GM23338 (cell line): ENCODE measurements at regions not wholly inside any gene's neighbourhood (a gene's known extent, or its start where the extent isn't known, plus 50 kb on each side); places are given as distances from the start of the nearest gene placed in this dataset.

Experiments used
- ATAC-seq: fragments of 200-7000 bp; cut with Tn5 transposase; 3 replicates; pipeline ENCODE4 v1.9.1; 2020
- DNase-seq: peaks from one replicate; pipeline ENCODE4 v3.0.0-alpha.2; 2015; ENCODE audit warnings: low spot score
- H2AFZ ChIP-seq: fragments of 200-600 bp; sonication (generic); 2 replicates; pipeline ENCODE4 v1.8.0; 2016; ENCODE audit warnings: antibody characterized with exemption, mild to moderate bottlenecking, moderate library complexity
- H3F3A ChIP-seq: fragments of 200-600 bp; sonication (generic); replicated peaks from 2 replicates; pipeline ENCODE4 v1.8.0; 2017; ENCODE audit warnings: antibody characterized with exemption, mixed run types, low read depth
- H3K27ac ChIP-seq: fragments of 200-600 bp; sonication (generic); 2 replicates; pipeline ENCODE4 v1.6.1; 2016; ENCODE audit warnings: low read depth
- H3K27me3 ChIP-seq: fragments of 200-600 bp; sonication (generic); 2 replicates; pipeline ENCODE4 v1.8.0; 2016; ENCODE audit warnings: mild to moderate bottlenecking, mixed run types, moderate library complexity; ENCODE audit not compliant: insufficient read depth
- H3K36me3 ChIP-seq: fragments of 200-600 bp; sonication (generic); 2 replicates; pipeline ENCODE4 v1.8.0; 2016; ENCODE audit warnings: mild to moderate bottlenecking; ENCODE audit not compliant: insufficient read depth
- H3K4me1 ChIP-seq: fragments of 200-600 bp; sonication (generic); 2 replicates; pipeline ENCODE4 v1.8.0; 2016; ENCODE audit warnings: mild to moderate bottlenecking, moderate library complexity; ENCODE audit not compliant: insufficient read depth
- H3K4me2 ChIP-seq: fragments of 200-600 bp; sonication (generic); 2 replicates; pipeline ENCODE4 v1.7.1; 2017; ENCODE audit warnings: mixed run types
- H3K4me3 ChIP-seq: fragments of 200-600 bp; sonication (generic); 2 replicates; pipeline ENCODE4 v1.6.1; 2016; ENCODE audit warnings: mixed run types
- H3K79me2 ChIP-seq: fragments of 200-600 bp; sonication (generic); replicated peaks from 2 replicates; pipeline ENCODE4 v1.8.0; 2017; ENCODE audit warnings: mild to moderate bottlenecking; ENCODE audit not compliant: insufficient read depth
- H3K9me2 ChIP-seq: fragments of 200-600 bp; sonication (generic); 2 replicates; pipeline ENCODE4 v1.8.0; 2017; ENCODE audit not compliant: insufficient read depth
- H4K20me1 ChIP-seq: fragments of 200-600 bp; sonication (generic); replicated peaks from 2 replicates; pipeline ENCODE4 v1.8.0; 2017; ENCODE audit warnings: mild to moderate bottlenecking; ENCODE audit not compliant: insufficient read depth
- H3K27ac Mint-ChIP-seq: 2 replicates; pipeline ENCODE4 v1.8.0; 2020; ENCODE audit warnings: inconsistent platforms, mild to moderate bottlenecking, moderate library complexity, mixed read lengths
- H3K27me3 Mint-ChIP-seq: 3 replicates; pipeline ENCODE4 v1.8.0; 2022; ENCODE audit warnings: low read depth, mild to moderate bottlenecking, moderate library complexity, mixed read lengths, inconsistent platforms; ENCODE audit not compliant: insufficient read depth, poor library complexity
- H3K36me3 Mint-ChIP-seq: 3 replicates; pipeline ENCODE4 v1.8.0; 2021; ENCODE audit warnings: low read depth, mild to moderate bottlenecking, inconsistent platforms, moderate library complexity, mixed read lengths
- H3K4me1 Mint-ChIP-seq: 3 replicates; pipeline ENCODE4 v1.8.0; 2020; ENCODE audit warnings: mild to moderate bottlenecking, inconsistent platforms, mixed read lengths
- H3K4me3 Mint-ChIP-seq: 3 replicates; pipeline ENCODE4 v1.8.0; 2021; ENCODE audit warnings: moderate library complexity, mild to moderate bottlenecking, inconsistent platforms, mixed read lengths
- H3K9me3 Mint-ChIP-seq: 3 replicates; pipeline ENCODE4 v1.8.0; 2020; ENCODE audit warnings: moderate library complexity, mild to moderate bottlenecking, inconsistent platforms, mixed read lengths
- CTCF ChIP-seq, 2 experiments: fragments of 200-600 bp in 1 of 2; sonication (generic) in 1 of 2; conservative IDR thresholded peaks; 2 replicates each; pipeline versions ENCODE4 v1.5.1 to v1.6.1; 2016 to 2017; ENCODE audit warnings: antibody characterized with exemption in 2 of 2, low read depth in 2 of 2, mild to moderate bottlenecking in 2 of 2, moderate library complexity in 1 of 2
- EZH2 ChIP-seq: fragments of 200-600 bp; sonication (generic); IDR thresholded peaks from one replicate; pipeline ENCODE4 v1.8.0; 2017; ENCODE audit warnings: antibody characterized with exemption, mild to moderate bottlenecking, low read depth; ENCODE audit not compliant: unreplicated experiment
- ZNF462 ChIP-seq: fragments of 250-450 bp; sonication (Bioruptor Pico); IDR thresholded peaks from 2 replicates; pipeline ENCODE4 v1.5.0; 2020; ENCODE audit warnings: mild to moderate bottlenecking, moderate library complexity
- TF ChIP-seq, protein P1 (sequence below): IDR thresholded peaks from one replicate; pipeline ENCODE4 v1.6.1; 2018; ENCODE audit warnings: antibody characterized with exemption; ENCODE audit not compliant: unreplicated experiment

DNA sequence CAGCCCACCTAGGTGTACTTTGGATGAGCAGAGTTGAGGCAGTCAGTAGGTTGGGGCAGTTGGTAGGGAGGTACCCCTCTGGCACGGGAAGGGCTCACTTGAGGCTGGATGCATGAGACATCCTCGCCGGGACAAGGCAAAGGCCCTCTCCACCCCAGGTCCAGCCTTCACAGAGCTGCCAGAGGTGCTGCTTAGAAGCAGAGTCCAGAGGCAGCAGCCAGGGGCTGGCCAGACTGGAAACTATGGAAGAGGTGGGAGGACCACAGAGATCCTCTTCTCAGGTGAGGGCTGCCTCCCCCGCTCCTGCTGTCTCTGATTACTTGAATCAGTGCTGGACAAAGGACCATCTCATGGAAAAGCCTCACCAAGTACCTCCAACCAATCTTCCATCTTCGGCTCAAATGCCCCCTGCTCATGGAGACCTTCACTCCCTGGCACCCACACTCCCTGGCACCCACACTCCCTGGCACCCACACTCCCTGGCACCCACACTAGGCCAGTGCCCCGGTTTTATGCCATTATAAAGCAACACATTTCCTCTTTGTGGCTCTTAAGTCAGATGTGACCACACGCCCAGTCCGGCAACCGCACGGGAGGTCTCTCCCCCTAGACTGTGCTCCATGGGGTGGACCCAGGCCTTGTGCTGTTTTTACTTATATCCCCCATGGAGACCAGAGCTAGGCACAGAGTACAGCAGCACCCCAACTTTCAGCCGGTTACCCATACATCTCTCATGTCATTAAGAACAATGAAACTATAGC lies 100.1 kb downstream of the YTHDF1 start (continued):
- TF ChIP-seq ZNF462 (CRISPR knock-in tag): no peak
- no peak for TF ChIP-seq EZH2

GRCh38 chr20:63114693-63115311 lies 101.1 kb downstream of the YTHDF1 start:
- peaks cover 5% of the 10 kb centered on the region; the same call in 1 of the 3 replicates for H3K9me3 Mint-ChIP-seq
- no peaks in the 10 kb centered on the region for H3K36me3 ChIP-seq
- DNase-seq (no peak), ATAC-seq (no peak)
- no peaks in the 10 kb centered on the region; the same call in 1 of the 3 replicates for H3K4me1 Mint-ChIP-seq
- no peaks in the 10 kb centered on the region; the same call in 2 of the 3 replicates for H3K36me3 Mint-ChIP-seq
- no peaks in the 10 kb centered on the region for H3F3A ChIP-seq
- H3K79me2 ChIP-seq: no peaks in the 10 kb centered on the region
- H2AFZ ChIP-seq: no peak overlapping the region
- no peak overlapping the region for H3K27ac Mint-ChIP-seq
- no peak overlapping the region for H3K4me2 ChIP-seq
- H3K4me3 ChIP-seq: no peak overlapping the region
- TF ChIP-seq, protein P1, sequence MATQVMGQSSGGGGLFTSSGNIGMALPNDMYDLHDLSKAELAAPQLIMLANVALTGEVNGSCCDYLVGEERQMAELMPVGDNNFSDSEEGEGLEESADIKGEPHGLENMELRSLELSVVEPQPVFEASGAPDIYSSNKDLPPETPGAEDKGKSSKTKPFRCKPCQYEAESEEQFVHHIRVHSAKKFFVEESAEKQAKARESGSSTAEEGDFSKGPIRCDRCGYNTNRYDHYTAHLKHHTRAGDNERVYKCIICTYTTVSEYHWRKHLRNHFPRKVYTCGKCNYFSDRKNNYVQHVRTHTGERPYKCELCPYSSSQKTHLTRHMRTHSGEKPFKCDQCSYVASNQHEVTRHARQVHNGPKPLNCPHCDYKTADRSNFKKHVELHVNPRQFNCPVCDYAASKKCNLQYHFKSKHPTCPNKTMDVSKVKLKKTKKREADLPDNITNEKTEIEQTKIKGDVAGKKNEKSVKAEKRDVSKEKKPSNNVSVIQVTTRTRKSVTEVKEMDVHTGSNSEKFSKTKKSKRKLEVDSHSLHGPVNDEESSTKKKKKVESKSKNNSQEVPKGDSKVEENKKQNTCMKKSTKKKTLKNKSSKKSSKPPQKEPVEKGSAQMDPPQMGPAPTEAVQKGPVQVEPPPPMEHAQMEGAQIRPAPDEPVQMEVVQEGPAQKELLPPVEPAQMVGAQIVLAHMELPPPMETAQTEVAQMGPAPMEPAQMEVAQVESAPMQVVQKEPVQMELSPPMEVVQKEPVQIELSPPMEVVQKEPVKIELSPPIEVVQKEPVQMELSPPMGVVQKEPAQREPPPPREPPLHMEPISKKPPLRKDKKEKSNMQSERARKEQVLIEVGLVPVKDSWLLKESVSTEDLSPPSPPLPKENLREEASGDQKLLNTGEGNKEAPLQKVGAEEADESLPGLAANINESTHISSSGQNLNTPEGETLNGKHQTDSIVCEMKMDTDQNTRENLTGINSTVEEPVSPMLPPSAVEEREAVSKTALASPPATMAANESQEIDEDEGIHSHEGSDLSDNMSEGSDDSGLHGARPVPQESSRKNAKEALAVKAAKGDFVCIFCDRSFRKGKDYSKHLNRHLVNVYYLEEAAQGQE: no peak
- no peak for TF ChIP-seq CTCF (conservative IDR thresholded peaks at IDR 0.05; ENCODE audit: low read depth in 2 of 2)
- no peak overlapping the region for H3K27ac ChIP-seq
- H3K27me3 Mint-ChIP-seq: peaks cover 30% of the 10 kb centered on the region
- no peaks in the 10 kb centered on the region for H3K4me1 ChIP-seq
- H3K27me3 ChIP-seq: 0 out of 2 replicates have a peak, but pooled peaks cover 3% of the 10 kb centered on the region
- no peaks in the 10 kb centered on the region for H3K9me2 ChIP-seq
- no peak overlapping the region for H3K4me3 Mint-ChIP-seq
- H4K20me1 ChIP-seq: no peaks in the 10 kb centered on the region
